HG02870 (cell line): ENCODE measurements at regions not wholly inside any gene's neighbourhood (a gene's known extent, or its start where the extent isn't known, plus 50 kb on each side); places are given as distances from the start of the nearest gene placed in this dataset.

ENCODE experiments used
- ATAC-seq: cut with Tn5 transposase; IDR thresholded peaks from one replicate; pipeline ENCODE4 v1.9.1; 2021; ENCODE audit warnings: mild to moderate bottlenecking, moderate library complexity; ENCODE audit not compliant: unreplicated experiment

DNA sequence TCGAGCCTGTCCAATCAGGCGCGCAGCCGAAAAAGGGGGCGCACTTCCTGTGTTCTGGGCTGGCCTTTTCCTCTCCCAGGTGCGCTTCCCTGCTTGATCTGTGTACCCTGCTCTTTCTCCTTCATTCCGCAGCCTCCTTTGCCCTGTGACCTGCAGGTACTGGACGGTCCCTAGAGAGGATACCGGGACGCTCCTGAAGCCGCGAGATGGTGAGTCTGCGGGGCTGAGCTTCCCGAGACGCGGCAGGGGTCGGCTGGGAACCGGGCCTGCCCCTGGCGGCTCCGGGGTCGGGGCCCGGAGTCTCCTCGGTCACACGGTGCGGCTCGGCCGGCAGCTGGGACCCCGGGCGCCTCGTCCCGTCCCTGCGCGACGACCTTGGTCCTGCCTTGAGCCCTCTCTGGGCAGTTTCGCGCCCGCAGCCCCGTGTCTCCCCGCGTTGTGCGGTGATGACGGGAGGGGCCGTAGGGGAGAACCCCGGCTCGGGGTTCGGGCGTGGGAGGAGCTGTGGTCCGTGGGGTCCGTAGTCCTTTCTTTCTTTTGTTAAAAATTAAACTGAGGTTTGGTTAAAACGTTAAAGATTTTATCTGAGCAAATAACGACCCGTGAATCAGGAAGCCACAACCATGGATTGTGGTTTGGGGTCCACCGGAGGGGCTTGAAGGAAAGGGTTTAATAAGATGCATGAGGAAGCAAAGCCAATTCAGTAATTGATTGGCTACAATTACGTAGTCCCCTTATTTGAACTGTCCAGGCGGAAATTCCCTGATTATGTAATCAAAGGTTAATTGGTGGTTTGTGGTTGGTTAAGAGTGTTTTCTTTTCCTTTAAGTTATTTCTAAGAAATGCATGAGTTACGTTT lies 172.8 kb upstream of the ZNF267 start:
- ATAC-seq: peak; percentile 93

DNA sequence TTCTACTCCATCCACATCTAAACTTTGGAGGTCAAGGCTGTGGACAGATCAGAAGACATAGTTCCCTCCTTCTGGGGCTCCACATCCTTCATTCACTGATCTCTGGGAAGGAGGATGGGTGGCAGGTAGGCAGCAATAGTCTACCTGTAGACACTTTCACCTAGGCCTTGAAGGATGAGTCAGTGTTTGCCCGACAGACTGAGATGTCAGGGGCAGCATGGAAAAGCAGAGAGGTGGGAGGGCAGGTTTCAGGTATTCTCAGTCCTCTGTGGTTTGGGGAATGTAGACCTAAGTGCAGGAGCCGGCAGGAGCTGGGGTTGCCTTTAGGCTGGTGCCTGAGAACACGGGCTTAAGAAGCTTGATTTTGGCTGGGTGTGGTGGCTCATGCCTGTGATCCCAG lies 171.9 kb upstream of the ZNF267 start:
- no peak for ATAC-seq

DNA sequence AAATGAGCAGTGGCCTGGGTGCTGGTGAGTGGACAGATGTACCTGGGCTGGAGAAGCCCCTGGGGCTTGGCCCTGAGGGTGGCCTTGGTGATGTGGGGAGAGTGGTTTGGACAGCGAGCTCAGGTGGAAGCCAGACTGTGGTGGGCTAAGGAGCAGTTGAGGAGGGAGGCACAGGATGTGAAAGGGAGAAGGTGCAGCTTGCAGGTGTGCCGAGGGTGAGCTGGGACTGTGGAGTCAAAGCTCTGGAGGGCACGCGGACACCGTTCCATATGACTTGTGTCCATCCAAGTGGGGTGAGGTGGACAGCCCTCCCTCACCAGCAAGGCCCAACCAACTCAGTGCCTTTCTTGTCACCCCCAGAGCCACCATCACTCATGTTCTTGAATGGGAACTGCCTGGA lies 170.8 kb upstream of the ZNF267 start:
- no peak for ATAC-seq

- no peak for ATAC-seq
Measured at GRCh38 chr16:31703526-31704128, 170.0 kb upstream of the ZNF267 start.

DNA sequence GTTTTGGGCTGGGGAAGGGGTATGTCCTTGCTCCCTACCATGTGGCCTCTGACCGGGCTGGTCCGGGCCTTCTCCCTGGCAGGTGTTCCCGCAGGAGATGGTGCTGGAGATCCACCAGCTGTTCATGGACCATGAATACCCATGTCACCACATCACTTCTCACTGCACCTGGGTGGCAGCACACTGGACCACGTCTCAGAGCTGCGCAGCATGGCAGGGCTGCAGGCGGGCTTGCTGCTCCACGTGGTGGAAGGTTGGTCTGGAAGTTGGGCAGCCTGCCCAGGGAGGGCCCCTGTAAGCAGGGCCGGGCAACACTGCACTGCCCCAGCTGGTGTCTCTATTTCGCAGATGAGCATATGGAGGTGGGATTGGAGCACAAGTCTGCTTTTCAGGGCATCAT lies 169.5 kb upstream of the ZNF267 start:
- ATAC-seq: no peak

- no peak for ATAC-seq
Measured at GRCh38 chr16:31705371-31705770, 168.2 kb upstream of the ZNF267 start.

DNA sequence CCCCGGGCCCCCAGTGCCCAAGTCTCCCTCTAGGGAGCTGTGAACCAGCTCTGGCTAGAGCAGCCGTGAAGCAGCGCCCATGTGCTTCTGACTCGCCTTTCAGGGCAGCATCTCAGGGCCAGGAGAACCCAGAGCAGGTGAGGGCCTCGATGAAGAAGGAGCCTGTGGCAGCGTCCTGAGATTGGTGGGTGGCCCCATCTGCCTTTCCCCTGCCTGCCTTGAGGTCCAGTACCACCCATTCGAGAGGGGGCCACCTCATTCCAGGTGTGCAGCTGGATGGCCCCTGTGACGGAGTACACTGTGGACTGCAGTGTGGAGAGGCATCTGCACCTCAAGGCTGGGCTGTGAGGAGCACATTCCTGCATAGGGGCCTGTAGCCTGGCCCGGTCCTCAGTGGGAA lies 167.3 kb upstream of the ZNF267 start:
- ATAC-seq: no peak

- no peak for ATAC-seq
Measured at GRCh38 chr16:31706925-31707324, 166.7 kb upstream of the ZNF267 start.

DNA sequence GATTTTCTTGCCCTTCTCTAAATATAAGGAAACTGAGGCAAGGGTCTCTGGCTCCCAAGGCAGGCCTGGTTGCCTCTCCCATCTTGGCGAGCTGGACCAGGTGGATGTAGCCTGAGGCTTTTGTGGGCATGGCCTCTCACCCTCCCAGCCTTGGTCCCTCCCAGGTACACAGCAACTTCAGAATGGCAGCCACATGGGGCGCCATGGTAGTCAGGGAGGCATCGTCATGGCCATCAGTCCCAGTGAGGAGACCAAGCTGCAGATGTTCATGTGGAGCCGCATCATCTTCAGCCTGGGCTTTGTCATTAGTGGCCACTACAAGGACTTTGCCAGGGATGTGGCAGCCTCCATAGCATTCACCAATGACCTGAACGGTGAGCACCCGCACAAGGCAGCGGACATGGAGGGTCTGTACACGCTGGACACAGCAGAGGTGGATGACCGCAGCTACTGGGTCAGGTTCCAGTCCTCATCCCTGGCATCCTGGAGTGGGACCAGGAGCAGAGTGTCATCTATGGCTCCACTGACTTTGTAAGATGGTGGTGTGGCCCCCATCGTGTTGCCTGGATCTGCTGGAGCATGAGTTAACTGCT lies 165.8 kb upstream of the ZNF267 start:
- no peak for ATAC-seq

DNA sequence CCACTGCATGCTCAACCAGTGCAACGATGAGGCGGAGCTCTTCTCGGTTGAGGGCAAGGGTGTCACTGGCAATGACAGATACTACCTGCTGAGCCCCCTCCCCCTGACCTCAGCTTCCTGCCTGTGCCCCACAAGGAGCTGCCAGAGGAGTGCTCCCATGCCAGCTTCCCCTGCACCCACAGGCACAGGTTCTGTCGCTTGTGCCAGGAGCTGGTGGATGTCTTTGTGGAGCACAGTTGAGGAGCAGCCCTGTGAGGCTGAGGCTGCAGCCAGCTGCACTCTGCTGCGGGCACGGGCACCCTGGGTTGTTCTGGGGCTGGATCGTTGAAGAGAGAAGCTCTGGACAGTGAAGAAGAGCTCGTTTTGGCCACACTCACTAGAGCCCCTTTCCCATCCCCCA lies 165.3 kb upstream of the ZNF267 start:
- ATAC-seq: no peak

- ATAC-seq: no peak
Measured at GRCh38 chr16:31709181-31709580, 164.4 kb upstream of the ZNF267 start.

DNA sequence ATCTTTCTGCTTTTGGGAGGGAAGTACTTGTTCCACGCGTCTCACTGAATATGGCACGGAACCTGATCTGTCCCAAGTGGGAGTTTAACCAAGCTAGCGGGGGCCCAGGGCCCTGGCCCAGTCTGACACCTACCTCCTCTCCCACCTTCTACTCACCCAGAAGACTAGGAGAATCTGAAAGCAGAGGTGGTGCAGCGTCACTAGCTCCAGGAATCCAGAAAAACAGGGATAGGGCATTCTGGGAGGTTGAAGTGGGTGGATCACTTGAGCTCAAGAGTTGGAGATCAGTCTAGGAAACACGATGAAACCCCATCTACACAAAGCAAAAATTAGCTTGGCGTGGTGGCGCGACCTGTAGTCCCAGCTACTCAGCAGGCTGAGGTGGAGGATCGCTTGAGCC lies 163.5 kb upstream of the ZNF267 start:
- ATAC-seq: no peak

GRCh38 chr16:31710880-31711279 lies 162.7 kb upstream of the ZNF267 start:
- ATAC-seq: no peak

DNA sequence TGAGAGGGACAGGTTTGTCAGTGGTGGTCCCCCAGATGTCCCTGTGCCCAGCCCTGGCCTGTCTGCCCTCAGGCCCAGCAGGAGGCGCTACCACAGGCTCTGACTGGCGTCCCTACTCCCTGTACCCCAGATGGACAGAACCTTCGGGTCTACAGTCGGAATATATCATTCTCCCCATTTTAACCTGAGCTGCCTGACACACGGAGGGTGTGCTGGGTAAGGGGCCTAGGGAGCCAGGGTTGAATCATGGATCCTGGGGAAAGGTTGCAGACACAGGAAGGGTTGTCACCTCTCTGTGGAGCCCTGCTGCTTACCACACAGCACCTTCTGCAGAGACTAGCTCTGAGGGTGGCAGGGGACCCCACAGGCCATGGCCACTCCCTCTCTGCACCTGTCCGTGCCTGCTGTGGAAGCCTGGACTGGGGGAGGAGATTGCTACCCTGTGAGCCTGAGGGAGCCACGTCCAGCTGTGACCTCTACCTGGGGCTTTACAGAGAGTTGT lies 162.2 kb upstream of the ZNF267 start:
- ATAC-seq: no peak

DNA sequence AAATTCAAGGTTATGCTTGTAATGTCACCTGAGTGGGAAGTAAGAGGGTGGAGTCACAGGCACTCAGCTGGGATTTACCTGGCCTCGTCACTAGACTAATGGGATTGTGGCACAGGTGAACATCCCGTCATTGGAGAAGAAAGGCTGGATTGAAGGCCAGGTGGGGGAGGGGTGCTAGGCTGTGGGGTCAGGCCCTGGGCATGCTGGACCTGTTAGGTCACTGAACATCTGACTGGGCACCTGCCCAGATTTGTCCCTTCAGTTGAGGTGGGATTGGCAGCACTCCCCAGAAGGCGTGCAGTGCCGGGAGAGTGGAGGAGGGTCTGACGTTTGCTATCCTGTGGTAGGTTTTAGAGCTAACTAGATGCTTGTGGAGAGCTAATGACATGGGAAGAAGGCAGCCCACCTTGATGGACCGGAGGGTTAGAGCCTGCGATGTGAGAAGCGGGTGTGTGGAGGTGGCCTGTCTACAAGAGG lies 161.5 kb upstream of the ZNF267 start:
- ATAC-seq: no peak

DNA sequence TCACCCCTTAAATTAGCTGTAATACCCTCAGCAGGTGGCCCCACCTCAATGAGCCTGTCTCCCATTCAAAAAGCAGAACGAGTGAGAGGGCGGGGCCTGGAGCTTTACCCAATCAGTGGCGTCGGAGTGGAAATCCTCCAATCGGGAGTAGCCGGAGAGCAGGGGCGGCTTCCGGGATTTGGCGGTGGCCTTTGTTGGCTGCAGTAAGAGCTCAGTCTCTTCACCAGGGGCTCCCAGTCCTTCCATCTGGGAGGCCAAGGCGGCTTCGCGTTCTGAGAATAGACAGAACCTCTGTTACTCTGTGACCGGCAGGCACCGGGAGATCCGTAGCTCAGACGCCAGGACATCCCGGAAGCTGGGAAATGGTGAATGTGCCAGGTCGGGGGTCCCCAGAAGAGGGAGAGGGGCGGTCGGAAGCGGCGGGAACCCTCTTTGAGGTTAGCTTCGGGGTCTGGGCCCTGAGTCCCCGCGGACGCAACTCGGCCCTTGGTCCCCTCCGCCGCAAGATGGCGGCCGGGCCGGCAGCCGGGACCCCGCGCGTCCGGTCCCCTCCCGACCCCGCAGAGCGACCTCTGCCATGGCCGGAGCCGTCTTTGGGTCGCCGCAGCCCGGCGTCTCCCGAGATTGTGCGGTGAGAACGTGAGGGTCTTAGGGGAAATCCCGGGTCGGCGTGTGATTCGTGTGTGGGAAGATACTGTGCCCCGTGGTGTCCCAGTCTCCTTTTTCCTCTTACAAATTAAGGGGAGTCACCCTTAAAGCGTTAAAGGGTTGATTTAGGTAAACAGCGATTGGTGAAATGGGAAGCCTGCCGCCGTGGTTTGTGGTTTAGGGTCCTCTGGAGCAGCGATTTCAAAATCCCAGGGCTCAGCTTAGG lies 160.3 kb upstream of the ZNF267 start:
- ATAC-seq: peak; percentile 94

GRCh38 chr16:31713945-31714902 lies 159.4 kb upstream of the ZNF267 start:
- ATAC-seq: no peak

DNA sequence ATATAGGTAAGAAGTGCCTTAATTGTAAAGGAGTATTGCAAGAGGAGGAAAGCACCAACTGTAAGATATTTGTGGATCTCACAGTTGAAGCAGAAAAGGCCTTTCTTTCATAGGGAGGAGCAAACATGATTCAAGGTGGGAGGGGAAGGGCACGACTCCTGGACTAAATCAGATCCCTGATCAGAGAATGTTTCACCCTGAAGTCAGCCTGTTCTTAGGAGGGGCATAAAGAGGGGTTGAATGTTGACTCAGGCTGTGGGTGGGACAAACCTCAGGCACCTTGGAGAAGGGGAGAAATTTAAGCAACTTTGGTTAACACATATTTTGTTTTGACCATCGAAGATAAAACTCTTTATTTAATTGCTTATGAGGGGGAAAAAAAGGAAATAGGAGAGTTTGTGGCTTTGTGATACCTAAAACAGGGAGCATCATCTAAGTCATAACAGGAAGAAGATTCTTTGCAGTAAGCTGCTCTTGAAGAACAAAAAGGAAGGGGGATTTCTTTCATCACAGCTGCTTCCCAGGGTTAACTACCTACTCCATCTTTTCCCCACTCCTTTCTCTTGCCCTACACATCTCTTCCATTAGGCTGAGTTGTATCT lies 158.6 kb upstream of the ZNF267 start:
- ATAC-seq: no peak

DNA sequence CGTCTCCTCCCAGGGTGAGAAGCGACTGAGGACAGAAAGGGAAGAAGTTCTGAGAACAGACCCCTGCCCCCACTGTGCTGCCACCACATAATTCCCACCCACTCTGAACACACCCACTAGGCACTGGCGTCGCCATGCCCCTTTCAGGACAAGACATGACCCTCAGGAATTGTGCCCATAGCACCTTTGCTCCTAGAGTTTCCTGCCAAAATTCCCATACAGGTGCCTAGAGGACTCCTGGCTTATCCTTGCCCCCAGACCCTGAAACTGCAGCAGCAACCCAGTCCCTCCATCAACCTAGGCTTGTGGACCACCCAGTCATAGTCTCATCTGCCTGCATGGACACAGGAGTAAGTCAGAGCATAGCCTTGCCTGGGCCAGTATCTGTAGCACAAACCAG lies 157.7 kb upstream of the ZNF267 start:
- ATAC-seq: no peak
